CD14-positive monocyte (primary cell): ENCODE measurements at regions not wholly inside any gene's neighbourhood (a gene's known extent, or its start where the extent isn't known, plus 50 kb on each side); places are given as distances from the start of the nearest gene placed in this dataset.

Source experiments
- DNase-seq, 3 donors: peaks; one replicate each; pipeline ENCODE4 v3.0.0-alpha.2; 2011 to 2022
- H2AFZ ChIP-seq: 2 replicates; pipeline ENCODE4 v1.6.0; 2012; ENCODE audit warnings: mild to moderate bottlenecking, low read depth, low read length, inconsistent platforms; ENCODE audit not compliant: insufficient read depth, poor library complexity, severe bottlenecking
- H3K27ac ChIP-seq, 2 donors: 1 replicate in 1 of 2; 2 replicates in 1 of 2; pipeline ENCODE4 v1.5.1; 2012 to 2013; ENCODE audit warnings: low read length in 2 of 2, control low read depth in 1 of 2, inconsistent platforms in 1 of 2, low read depth in 1 of 2, mild to moderate bottlenecking in 1 of 2
- H3K27me3 ChIP-seq, 2 donors: one replicate each; pipeline versions ENCODE4 v1.6.0 to v1.6.1; 2011 to 2013; ENCODE audit warnings: low read length in 2 of 2; ENCODE audit not compliant: control insufficient read depth in 2 of 2, insufficient read depth in 2 of 2
- H3K36me3 ChIP-seq, 2 donors: replicated peaks in 1 of 2; 1 replicate in 1 of 2; 2 replicates in 1 of 2; pipeline versions ENCODE4 v1.5.1 to v1.6.1; 2012 to 2013; ENCODE audit warnings: low read length in 2 of 2, control low read depth in 1 of 2, inconsistent platforms in 1 of 2, mild to moderate bottlenecking in 1 of 2; ENCODE audit not compliant: insufficient read depth in 2 of 2, control insufficient read depth in 1 of 2
- H3K4me1 ChIP-seq, 2 donors: 1 replicate in 1 of 2; 2 replicates in 1 of 2; pipeline versions ENCODE4 v1.5.1 to v1.6.1; 2012 to 2013; ENCODE audit warnings: low read length in 2 of 2, control low read depth in 1 of 2, inconsistent platforms in 1 of 2, mild to moderate bottlenecking in 1 of 2, moderate library complexity in 1 of 2; ENCODE audit not compliant: insufficient read depth in 2 of 2, control insufficient read depth in 1 of 2
- H3K4me2 ChIP-seq: replicated peaks from 2 replicates; pipeline ENCODE3; 2012; ENCODE audit warnings: low read length, moderate library complexity, mild to moderate bottlenecking; ENCODE audit not compliant: poor library complexity, severe bottlenecking; ENCODE audit errors: extremely low read depth
- H3K4me3 ChIP-seq, 3 experiments: fragments of 200-600 bp in 1 of 3; sonication (generic) in 1 of 3; replicated peaks in 1 of 3; 1 replicate in 2 of 3; 2 replicates in 1 of 3; pipeline ENCODE4 v1.5.1; 2011 to 2013; ENCODE audit warnings: low read length in 3 of 3, mild to moderate bottlenecking in 3 of 3, control low read depth in 2 of 3, low read depth in 2 of 3, inconsistent platforms in 1 of 3, moderate library complexity in 1 of 3
- H3K79me2 ChIP-seq: 2 replicates; pipeline ENCODE4 v1.6.0; 2012; ENCODE audit warnings: mild to moderate bottlenecking, control low read depth, inconsistent platforms, low read length, moderate library complexity; ENCODE audit not compliant: insufficient read depth
- H3K9ac ChIP-seq: 2 replicates; pipeline ENCODE4 v1.6.0; 2017; ENCODE audit warnings: low read length, mild to moderate bottlenecking; ENCODE audit not compliant: insufficient read depth, poor library complexity, severe bottlenecking
- H3K9me3 ChIP-seq, 2 donors: replicated peaks in 1 of 2; 1 replicate in 1 of 2; 2 replicates in 1 of 2; pipeline versions ENCODE4 v1.5.1 to v1.6.1; 2012 to 2013; ENCODE audit warnings: low read length in 2 of 2, control low read depth in 1 of 2; ENCODE audit not compliant: control insufficient read depth in 1 of 2, insufficient read depth in 1 of 2
- H4K20me1 ChIP-seq: 2 replicates; pipeline ENCODE4 v1.6.0; 2012; ENCODE audit warnings: mild to moderate bottlenecking, low read length, control low read depth, moderate library complexity; ENCODE audit not compliant: insufficient read depth
- H3K27ac Mint-ChIP-seq, 7 donors: one replicate each; pipeline ENCODE4 v1.8.0; 2020; ENCODE audit warnings: mild to moderate bottlenecking in 7 of 7, mixed read lengths in 7 of 7, moderate library complexity in 6 of 7, inconsistent platforms in 2 of 7
- H3K27me3 Mint-ChIP-seq, 3 donors: one replicate each; pipeline ENCODE4 v1.8.0; 2021 to 2022; ENCODE audit warnings: low read depth in 3 of 3, mild to moderate bottlenecking in 3 of 3, mixed read lengths in 3 of 3, moderate library complexity in 3 of 3, inconsistent platforms in 1 of 3
- H3K36me3 Mint-ChIP-seq, 2 donors: one replicate each; pipeline ENCODE4 v1.8.0; 2020; ENCODE audit warnings: mixed read lengths in 2 of 2, inconsistent platforms in 1 of 2, mild to moderate bottlenecking in 1 of 2
- H3K4me1 Mint-ChIP-seq: one replicate; pipeline ENCODE4 v1.8.0; 2020; ENCODE audit warnings: mild to moderate bottlenecking, mixed read lengths
- H3K4me3 Mint-ChIP-seq, 2 donors: one replicate each; pipeline ENCODE4 v1.8.0; 2020; ENCODE audit warnings: mild to moderate bottlenecking in 2 of 2, mixed read lengths in 2 of 2, moderate library complexity in 1 of 2
- H3K9me3 Mint-ChIP-seq, 7 donors: one replicate each; pipeline ENCODE4 v1.8.0; 2020 to 2022; ENCODE audit warnings: mixed read lengths in 7 of 7, mild to moderate bottlenecking in 6 of 7, moderate library complexity in 6 of 7, inconsistent platforms in 2 of 7
- WGBS: methylation state at CpG from one replicate; pipeline ENCODE4 v1.1.5; 2013; ENCODE audit warnings: missing lambda C conversion rate; ENCODE audit not compliant: insufficient coverage; 5-methylcytosine and 5-hydroxymethylcytosine counted together
- intact Hi-C, 2 donors: fragments of 100-400 bp; cut with micrococcal nuclease; formaldehyde crosslinking; loops; one replicate each; pipeline versions ENCODE4 v1.15.0 to v1.15.1; 2023
- TF ChIP-seq, protein P1 (sequence below): fragments of 200-600 bp; IDR thresholded peaks from one replicate; pipeline ENCODE4 v1.8.0; 2022; ENCODE audit warnings: antibody characterized with exemption, mild to moderate bottlenecking

DNA sequence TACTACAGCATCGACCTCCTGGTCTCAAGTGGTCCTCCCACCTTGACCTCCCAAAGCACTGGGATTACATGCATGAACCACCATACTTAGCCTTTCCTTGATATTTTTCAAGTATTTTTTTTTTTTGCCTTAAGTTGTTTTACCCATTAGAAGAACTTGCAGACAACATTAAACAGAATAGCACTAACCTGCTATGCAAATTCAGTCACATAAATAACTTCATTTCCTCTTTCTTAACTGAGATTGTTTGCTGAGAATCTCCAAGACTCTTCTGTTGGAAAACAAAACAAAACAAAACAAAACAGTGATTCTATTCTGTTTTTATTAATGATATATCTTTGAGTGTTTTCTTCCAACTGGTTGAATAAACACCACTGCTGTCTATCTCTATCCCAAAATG, 115.9 kb upstream of the IFNG-AS1 start:
- Histone ChIP-seq H3K36me3 (no peaks in the 10 kb centered on the region), H3K9me3 (peaks cover 0 to 5% of the 10 kb centered on the region in 2 donors), H3K4me1 (no peaks in the 10 kb centered on the region), H4K20me1 (no peaks in the 10 kb centered on the region), H3K27ac (no peak overlapping the region), H3K4me3 (no peak overlapping the region), H3K27me3 (no peaks in the 10 kb centered on the region), H3K79me2 (no peaks in the 10 kb centered on the region), H3K4me2 (no peak overlapping the region), H2AFZ (no peak overlapping the region), H3K9ac (no peak overlapping the region)
- 80% methylated on average over 1 of the region's 1 CpG for WGBS
- intact Hi-C loops = no loop called here
- H3K9me3 Mint-ChIP-seq = peaks cover 0 to 19% (median 4%) of the 10 kb centered on the region in 7 donors
- no peak overlapping the region for H3K4me3 Mint-ChIP-seq
- no peaks in the 10 kb centered on the region for H3K36me3 Mint-ChIP-seq
- TF ChIP-seq, protein P1, sequence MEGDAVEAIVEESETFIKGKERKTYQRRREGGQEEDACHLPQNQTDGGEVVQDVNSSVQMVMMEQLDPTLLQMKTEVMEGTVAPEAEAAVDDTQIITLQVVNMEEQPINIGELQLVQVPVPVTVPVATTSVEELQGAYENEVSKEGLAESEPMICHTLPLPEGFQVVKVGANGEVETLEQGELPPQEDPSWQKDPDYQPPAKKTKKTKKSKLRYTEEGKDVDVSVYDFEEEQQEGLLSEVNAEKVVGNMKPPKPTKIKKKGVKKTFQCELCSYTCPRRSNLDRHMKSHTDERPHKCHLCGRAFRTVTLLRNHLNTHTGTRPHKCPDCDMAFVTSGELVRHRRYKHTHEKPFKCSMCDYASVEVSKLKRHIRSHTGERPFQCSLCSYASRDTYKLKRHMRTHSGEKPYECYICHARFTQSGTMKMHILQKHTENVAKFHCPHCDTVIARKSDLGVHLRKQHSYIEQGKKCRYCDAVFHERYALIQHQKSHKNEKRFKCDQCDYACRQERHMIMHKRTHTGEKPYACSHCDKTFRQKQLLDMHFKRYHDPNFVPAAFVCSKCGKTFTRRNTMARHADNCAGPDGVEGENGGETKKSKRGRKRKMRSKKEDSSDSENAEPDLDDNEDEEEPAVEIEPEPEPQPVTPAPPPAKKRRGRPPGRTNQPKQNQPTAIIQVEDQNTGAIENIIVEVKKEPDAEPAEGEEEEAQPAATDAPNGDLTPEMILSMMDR = no peak
- no peak overlapping the region for H3K27ac Mint-ChIP-seq
- H3K4me1 Mint-ChIP-seq = no peaks in the 10 kb centered on the region
- peaks cover 0 to 4% (median 1%) of the 10 kb centered on the region in 3 donors for H3K27me3 Mint-ChIP-seq
- no peak for DNase-seq

DNA sequence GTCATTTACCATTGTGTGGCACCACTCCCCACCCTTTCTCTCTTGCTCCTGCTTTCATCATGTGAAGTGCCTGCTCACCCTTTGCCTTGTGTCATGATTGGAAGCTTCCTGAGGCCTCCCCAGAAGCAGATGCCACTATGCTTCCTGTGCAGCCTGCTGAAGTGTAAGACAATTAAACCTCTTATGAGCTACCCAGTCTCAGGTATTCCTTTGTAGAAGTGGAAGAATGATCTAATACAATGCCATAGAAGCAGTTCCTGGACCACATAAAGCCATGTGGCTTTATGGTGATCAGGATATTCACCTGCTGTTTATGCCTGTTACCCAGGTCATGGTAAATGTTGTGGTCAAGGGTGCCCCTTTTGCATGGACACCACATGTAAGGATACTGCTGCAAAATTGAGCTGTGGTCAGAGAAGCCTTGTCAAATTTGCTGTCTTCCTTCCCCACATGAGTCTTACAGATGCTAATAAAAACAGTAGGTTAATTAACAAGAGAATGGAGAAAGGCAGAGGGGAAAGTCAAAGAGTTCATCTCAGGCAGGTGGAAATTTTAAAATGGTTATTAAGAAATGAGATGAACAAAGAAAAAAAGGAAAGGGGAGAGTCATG, 112.8 kb upstream of the IFNG-AS1 start:
- TF ChIP-seq, protein P1 = no peak
- Histone ChIP-seq H2AFZ (no peak overlapping the region), H3K36me3 (no peaks in the 10 kb centered on the region), H3K4me1 (no peaks in the 10 kb centered on the region), H4K20me1 (no peaks in the 10 kb centered on the region), H3K4me2 (no peak overlapping the region), H3K27ac (no peak overlapping the region), H3K79me2 (no peaks in the 10 kb centered on the region), H3K27me3 (no peaks in the 10 kb centered on the region), H3K9ac (no peak overlapping the region), H3K9me3 (no peaks in the 10 kb centered on the region), H3K4me3 (no peak overlapping the region)
- H3K36me3 Mint-ChIP-seq = no peaks in the 10 kb centered on the region
- intact Hi-C loops = no loop called here
- peaks cover 0 to 11% (median 2%) of the 10 kb centered on the region in 7 donors for H3K9me3 Mint-ChIP-seq
- peaks cover 0 to 4% (median 1%) of the 10 kb centered on the region in 3 donors for H3K27me3 Mint-ChIP-seq
- H3K4me1 Mint-ChIP-seq = no peaks in the 10 kb centered on the region
- DNase-seq = no peak
- no peak overlapping the region for H3K4me3 Mint-ChIP-seq
- no peak overlapping the region for H3K27ac Mint-ChIP-seq
